Cerebellar cortex (tissue), 1 donor: ENCODE measurements at regions not wholly inside any gene's neighbourhood (a gene's known extent, or its start where the extent isn't known, plus 50 kb on each side); places are given as distances from the start of the nearest gene placed in this dataset.
"Not testable (repeated sequence)": the region's sequence is repeated elsewhere in the genome, so short reads cannot be mapped to it uniquely, and the experiment has no call there.

Experiments used
- DNase-seq: peaks from one replicate; pipeline ENCODE4 v3.0.0-alpha.2; 2015; ENCODE audit warnings: low spot score

DNA sequence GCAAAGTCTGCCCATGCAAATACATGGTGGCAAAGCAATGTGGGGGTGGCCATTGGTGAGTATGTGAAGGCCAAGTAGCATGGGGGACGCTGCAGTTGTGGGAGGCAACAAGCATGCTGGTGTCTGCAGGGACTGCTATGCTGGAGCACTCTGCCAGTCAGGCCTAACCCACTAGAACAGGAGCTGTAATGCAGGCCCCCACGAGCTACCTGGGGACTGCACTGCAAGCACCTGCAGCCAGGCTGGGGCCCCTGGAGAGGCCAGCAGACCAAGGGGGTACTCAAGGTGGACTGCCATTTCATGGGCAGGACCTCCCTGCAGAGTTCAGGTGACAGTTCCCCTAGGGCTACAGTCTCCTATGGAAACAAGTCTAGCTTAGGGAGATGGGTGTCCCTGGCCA is 183.8 kb upstream of the PDE4D start:
- no peak for DNase-seq

DNA sequence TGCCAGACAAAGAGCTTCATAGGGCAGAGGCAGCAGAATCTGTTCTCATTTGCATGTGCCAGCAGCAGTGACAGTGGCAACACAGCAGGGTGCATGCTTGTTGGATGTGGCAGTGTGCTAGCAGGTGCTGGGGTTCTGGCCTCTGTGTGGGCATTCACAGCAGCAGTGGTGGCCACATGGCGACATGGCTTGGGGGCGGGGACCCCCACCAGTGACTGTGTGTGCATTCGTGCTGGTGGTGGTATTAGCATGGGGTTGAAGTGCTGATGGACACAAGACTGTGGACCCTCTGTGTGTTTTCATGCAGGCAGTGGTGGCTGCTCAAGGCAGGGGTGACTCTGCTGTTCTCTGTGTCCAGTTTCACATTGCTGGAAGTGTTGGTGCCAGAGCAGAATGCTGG is 183.2 kb upstream of the PDE4D start:
- no peak for DNase-seq

GRCh38 chr5:60066502-60066901 is 173.0 kb upstream of the PDE4D start:
- no peak for DNase-seq

- DNase-seq, result no peak
Observed at GRCh38 chr5:60060389-60060788, 166.9 kb upstream of the PDE4D start.

DNA sequence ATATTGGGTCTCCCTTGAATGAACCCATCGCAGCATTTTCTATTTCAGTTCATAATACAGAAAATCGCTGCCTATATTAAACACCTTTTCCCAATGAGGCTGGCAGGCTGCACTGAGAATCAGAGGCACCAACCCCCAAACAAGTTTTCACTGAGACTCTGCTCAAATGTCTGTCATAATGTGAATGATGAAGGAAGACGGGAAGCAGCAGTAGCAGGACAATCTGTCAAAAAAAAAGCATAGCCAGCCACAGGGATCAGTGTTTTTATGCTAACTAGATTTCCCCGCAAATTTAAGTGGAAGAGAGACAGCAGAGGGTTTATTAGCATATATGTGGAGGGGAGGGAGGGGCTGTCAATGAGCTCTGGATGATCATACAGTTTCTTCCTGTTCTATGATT is 162.7 kb upstream of the PDE4D start:
- DNase-seq, result no peak

DNA sequence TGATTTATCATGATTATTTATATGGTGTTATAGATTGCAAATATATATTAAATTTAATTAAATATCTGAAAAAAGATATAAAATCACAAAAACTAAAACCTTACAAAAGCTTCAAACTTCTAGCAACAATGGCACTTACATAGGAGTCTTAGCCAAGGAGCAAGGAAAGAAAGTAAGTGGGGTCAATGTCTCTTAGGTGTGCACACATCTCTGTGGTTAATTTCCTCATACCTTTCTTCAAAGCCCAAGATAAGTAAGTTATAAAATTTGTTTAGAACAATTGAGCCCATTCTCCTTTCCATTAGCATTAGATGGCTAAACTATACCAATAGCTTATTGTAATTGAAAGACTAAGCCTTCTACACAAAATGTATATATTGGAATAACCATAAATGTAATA is 161.6 kb upstream of the PDE4D start:
- no peak for DNase-seq

DNA sequence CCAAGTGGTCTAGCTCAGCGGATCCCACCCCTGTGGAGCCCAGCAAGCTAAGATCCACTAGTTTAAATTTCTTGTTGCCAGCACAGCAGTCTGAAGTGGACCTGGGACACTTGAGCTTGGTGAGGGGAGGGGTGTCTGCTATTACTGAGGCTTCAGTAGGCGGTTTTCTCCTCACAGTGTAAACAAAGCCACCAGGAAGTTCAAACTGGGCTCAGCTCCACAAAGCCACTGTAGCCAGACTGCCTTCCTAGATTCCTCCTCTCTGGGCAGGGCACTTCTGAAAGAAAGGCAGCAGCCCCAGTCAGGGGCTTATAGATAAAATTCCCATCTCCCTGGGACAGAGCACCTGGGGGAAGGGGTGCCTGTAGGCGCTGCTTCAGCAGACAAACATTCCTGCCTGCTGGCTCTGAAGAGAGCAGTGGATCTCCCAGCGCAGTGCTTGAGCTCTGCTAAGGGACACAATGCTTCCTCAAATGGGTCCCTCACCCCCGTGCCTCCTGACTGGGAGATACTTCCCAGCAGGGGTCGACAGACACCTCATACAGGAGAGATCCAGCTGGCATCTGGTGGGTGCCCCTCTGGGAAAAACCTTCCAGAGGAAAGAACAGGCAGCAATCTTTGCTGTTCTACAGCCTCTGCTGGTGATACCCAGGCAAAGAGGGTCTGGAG is 148.6 kb upstream of the PDE4D start:
- not testable (repeated sequence) for DNase-seq

DNA sequence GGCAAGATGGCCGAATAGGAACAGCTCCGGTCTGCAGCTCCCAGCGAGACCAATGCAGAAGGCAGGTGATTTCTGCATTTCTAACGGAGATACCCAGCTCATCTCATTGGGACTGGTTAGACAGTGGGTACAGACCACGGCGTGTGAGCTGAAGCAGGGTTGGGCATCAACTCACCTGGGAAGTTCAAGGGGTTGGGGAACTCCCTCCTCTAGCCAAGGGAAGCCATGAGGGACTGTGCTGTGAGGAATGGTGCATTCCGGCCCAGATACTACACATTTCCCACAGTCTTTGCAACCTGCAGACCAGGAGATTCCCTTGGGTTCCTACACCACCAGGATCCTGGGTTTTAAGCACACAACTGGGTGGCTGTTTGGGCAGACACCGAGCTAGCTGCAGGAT is 148.0 kb upstream of the PDE4D start:
- DNase-seq, result not testable (repeated sequence)

DNA sequence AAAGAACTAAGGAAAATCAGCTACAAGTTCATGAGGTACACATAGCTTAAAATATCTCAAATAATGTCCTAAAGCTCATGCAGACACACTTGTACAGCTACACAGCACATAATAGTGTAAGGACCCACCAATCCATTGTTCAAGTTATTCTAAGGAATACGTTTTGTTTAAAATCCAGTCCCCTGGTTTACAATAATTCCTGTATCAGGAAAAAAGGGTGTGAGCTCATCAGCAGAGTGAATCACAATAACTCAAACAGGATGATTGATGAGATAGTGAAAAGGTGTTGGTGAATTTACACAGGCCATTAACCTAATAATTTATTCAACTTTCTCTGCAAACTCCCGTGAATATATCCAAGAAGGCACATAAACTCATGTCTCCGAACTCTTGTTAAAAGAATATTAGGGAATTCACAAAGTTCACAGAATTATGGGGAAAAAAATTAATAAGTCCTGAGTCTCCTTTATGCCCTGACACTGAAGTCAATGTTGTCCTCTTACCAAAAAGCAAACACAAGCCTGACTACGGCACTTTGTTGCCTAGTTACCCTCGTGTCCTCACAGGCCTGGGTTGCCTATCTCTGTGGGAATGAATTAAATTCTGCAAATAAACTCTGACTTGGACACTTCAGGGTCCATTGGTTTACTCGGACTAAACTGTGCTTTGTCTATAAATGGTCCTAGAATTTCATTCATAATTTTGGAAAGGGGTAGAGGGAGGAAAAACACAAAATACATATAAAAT is 142.8 kb upstream of the PDE4D start:
- DNase-seq, result no peak

GRCh38 chr5:60026161-60026560 is 132.6 kb upstream of the PDE4D start:
- DNase-seq, result no peak

- DNase-seq, result no peak
Observed at GRCh38 chr5:60024104-60024503, 130.6 kb upstream of the PDE4D start.

GRCh38 chr5:60023255-60023654 is 129.7 kb upstream of the PDE4D start:
- no peak for DNase-seq

GRCh38 chr5:60020457-60020856 is 126.9 kb upstream of the PDE4D start:
- no peak for DNase-seq

DNA sequence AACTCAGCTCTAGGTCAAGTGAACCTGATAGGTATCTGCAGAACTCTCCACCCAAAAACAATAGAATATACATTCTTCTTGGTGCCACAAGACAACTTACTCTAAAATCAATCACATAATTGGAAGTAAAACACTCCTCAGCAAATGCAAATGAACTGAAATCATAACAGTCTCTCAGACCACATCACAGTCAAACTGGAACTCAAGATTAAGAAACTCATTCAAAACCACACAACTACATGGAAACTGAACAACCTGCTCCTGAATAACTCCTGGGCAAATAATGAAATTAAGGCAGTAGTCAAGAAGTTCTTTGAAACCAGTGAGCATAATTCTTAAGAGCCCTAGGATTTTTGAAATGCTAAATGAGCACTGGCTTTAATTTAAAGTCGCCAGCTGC is 125.4 kb upstream of the PDE4D start:
- not testable (repeated sequence) for DNase-seq

DNA sequence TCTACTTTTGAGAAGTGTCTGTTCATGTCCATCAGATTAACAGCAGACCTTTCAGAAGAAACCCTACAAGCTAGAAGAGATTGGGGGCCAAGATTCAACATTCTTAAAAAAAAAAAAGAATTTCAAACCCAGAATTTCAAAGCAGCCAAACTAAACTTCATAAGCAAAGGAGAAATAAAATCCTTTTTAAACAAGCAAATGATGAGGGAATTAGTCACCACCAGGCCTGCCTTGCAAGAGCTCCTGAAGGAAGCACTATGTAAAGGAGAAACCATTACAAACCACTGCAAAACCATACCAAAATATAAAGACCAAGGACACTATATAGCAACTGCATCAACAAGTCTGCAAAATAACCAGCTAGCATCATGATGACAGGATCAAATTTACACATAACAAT is 124.6 kb upstream of the PDE4D start:
- no peak for DNase-seq

GRCh38 chr5:60014331-60014730 is 120.8 kb upstream of the PDE4D start:
- no peak for DNase-seq

DNA sequence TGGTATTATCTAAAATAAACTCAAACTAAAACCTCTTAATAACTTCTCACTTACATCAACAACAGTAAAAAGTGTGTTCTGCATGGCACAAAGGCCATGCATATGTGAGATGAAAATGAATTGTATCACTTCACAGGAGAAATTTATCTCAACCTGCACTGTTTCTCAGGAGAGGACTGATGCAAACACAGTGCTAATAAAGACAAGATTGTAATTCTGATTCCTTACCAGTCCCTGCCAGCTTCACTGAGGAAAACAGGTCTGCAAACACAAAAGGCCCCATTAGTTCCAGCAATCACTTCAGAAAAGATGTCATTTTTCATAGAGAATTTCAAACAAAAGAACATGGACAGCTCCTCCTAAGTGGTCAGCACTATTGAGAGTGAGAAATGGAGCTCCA is 117.3 kb upstream of the PDE4D start:
- DNase-seq, result no peak

- no peak for DNase-seq
Observed at GRCh38 chr5:60010328-60010727, 116.8 kb upstream of the PDE4D start.

- no peak for DNase-seq
Observed at GRCh38 chr5:60007729-60008128, 114.2 kb upstream of the PDE4D start.

DNA sequence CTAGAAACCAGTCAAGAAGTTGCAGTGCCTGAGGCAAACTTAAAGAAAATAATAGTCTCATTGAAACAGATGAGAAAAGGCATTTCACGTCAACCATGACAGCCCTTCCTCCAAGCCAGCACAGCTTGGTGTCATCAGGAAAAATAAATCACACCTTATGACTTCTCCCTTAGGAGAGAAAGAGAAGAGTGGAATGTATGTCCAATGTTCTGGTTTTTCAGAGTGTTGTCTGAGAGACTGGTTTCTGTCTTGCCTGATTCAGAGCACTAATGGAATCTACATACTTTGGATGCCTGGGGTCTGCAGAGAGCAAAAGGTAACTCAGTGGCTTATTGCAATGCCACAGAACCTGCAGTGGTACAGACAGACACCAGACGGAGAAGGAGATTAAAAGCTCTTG is 105.5 kb upstream of the PDE4D start:
- DNase-seq, result no peak

DNA sequence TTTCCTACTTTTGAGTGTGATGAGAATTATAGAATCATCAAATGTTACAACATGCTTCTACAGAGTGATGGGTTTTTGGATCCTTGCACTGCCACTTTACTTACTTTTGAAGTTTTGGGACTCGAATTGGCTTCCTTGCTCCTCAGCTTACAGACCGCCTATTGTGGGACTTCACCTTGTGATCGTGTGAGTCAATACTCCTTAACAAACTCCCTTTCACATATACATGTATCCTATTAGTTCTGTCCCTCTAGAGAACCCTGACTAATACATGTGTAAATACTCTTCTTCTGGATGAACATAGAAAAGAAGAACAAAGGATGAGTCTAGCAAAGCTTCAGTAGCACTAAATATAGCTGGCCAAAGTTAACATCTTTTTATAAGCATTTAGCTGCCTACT is 98.7 kb upstream of the PDE4D start:
- no peak for DNase-seq

GRCh38 chr5:59988396-59988795 is 94.9 kb upstream of the PDE4D start:
- no peak for DNase-seq

GRCh38 chr5:59976342-59976741 is 82.8 kb upstream of the PDE4D start:
- no peak for DNase-seq

GRCh38 chr5:59972043-59972442 is 78.5 kb upstream of the PDE4D start:
- no peak for DNase-seq
